GM21786 (cell line): ENCODE measurements at regions not wholly inside any gene's neighbourhood (a gene's known extent, or its start where the extent isn't known, plus 50 kb on each side); places are given as distances from the start of the nearest gene placed in this dataset.

Experiments
- ATAC-seq: cut with Tn5 transposase; IDR thresholded peaks from one replicate; pipeline ENCODE4 v1.9.1; 2021; ENCODE audit not compliant: unreplicated experiment

- no peak for ATAC-seq
These were observed 86.9 kb upstream of the CTNNA1 start for GRCh38 chr5:138666226-138666742.

- ATAC-seq: no peak
These were observed 88.0 kb upstream of the CTNNA1 start for GRCh38 chr5:138665261-138665660.

DNA sequence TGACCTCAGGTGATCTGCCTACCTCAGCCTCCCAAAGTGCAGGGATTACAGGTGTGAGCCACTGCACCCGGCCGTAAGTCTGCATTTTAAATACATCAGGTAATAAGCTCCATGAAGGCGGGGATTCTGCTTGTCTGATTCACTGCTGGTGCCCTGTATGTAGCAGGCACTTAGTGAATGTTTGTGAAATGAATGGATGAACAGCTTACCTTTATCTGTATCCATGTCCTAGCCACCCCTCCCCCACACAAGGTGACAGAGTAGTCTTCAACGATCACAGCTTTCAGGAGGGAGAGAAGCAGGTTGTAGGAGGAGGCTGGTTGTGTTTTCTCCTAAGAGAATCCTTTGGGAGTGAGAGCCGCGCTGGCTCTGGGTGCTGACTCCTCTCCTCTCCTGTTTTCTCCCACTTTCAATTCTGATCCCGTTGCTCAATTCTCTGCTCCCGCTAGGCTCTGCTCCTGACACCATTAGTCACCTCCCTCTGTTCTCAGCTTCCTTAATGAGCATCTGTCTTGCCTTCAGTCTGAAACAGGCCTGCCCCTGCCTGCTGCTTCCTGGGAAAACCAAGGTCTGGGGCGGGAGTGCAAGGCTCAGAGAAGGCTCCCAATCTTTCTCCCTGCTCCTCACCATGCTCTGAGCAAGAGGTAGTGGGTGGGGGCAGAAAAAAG is 88.8 kb upstream of the CTNNA1 start:
- no peak for ATAC-seq

- ATAC-seq: no peak
These were observed 88.4 kb upstream of the HSPA9 start for GRCh38 chr5:138663561-138663960.

GRCh38 chr5:138663009-138663408 is 87.8 kb upstream of the HSPA9 start:
- no peak for ATAC-seq

- no peak for ATAC-seq
These were observed 87.4 kb upstream of the HSPA9 start for GRCh38 chr5:138662599-138662998.

DNA sequence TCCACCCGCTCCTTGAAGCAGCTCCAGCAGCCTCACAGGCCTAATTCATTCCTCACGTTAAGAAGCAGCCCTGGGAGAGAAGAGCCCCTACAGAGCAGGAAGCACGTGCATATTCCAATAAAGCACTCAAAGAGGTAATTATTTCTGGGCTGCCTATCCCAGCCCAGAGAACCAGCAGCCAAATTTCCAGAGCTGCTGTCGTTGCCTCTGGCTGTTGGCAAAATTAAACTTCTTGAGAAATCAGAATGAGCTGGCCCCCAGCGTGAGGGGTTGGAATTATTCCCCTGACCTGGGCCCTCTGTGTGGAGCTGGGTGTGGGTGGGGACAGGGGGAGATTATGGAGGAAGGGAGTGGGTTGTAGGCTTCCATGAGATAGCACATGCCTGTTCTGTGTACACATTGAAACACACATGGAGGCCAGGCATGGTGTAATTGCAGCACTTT is 86.8 kb upstream of the HSPA9 start:
- ATAC-seq: no peak

DNA sequence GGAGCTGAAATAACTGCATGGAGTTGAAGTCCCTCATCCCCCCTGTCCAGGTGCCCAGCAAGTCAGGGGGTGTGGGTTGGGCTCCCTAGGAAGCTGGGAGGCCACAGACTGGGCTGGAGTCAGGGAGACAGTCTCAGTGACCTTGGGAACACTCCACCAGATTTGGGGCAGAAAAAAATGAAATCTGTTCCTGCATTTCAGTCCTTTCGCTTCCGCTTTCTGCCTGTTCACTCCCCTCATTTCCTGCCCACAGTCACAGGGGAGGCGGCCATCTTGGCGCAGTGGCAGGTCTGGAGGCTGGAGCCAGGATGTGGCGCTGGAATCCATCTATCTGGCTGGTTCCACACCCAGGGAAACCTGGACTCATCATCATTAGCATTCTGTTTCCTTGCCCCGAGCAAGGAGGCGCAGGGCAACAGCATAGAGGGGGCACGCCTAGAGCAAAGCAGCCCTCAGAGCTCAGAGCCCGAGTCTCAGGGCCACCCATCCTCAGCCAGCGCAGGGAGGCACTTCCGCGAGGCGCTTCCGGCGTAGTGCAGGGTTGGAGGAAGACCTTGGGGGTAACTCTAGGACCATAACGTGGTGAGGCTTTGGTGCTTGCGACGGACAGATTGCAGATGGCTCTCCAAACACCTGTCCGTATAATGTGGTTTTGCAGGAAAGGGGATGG is 86.2 kb upstream of the HSPA9 start:
- ATAC-seq: no peak

DNA sequence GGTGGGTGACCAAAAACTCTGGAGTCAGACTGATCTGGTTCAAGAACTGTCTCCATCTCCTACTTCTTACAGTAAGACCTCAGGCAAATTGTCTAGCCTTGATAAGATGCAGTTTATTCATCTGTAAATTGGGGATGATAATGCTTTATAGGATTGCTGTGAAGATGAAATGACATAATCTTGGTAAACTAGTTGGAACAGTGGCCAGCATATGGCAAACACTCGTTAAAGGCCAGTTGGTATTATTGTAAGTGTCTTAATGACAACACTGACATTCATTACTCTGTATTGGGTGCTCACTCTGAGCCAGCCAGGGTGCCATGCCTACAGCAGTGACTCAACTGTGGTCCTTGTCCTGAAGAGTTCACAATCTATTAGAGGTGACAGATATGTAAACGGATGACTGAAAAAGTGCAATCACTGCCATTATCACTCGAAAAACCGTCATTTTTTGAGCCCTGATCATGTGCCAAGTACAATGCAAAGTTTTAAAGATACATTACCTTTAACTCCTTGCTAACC is 84.9 kb upstream of the HSPA9 start:
- no peak for ATAC-seq

DNA sequence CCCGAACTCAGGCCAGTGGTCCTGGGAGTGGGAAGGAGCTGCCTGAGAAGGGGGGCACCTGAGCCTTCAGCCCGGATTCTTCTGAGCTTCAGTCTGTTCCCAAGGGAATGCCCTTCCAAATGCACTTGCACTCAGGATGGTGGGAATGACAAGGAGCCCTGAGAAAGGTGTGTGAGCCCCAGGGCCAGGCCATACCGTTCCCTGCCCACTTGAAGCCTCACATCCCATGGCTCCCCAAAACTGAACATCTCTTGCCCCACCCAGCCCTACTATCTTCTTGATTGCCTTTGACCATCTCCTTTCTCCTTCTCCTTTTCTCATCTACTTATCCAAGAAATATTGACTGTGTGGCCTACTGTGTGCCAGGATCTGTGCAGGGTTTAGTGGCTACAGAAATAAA is 84.4 kb upstream of the HSPA9 start:
- no peak for ATAC-seq

DNA sequence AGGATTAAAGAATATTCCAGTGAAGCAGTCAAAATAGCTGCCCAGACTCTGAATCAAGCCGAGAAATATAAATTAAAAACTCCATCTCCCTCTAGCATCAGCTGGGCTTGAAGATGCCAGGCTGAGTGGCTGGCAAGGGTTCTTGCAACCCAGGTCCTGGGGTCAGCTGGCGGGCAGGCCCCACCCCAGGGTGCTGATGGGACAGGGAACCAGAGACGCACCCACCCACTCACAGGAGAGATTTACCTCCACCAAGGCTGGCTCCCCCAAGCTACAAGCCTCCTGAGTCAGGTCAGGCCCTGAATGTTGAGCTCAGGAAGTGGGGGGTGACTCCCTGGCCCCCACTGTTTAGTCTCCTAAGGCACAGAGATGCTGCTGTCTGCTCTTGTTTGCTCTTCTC is 83.9 kb upstream of the HSPA9 start:
- no peak for ATAC-seq

DNA sequence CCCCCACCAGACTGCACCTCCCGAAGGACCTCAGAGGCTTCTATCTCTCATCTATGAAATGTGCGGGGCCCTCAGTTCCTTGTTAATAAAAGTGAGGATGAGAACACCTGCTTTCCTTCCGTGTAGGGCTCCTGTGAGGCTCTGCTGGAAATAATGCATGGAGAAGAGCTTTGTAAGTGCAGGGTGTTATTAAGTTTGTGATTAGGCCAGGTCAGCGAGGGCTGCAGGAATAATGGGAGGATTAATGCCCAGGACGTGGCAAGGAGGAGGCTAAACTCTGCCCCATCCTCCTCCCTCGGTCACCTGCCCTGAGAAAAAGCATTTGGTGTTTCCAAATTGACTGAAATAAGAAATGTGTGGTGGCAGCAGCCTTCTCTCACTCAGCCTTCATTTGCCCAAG is 83.5 kb upstream of the HSPA9 start:
- no peak for ATAC-seq

DNA sequence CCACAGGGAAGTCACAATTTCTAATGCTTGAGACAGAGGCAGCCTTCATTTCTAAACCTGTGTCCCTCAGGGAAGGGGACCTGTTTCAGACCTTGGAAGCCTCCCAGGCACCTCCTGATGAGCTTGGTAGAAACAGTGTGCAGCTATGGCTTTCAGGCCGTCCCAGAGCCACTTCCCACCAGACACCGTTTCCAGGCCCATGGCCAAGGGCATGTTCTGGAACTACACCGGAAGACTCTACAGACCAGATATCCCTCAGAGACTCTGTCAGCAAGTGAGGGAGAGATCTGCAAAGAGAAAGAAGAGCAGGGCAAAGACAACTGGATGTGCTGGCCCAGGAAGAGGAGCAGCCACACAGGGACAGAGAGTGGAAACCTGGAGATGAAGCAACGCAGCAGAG is 82.2 kb upstream of the HSPA9 start:
- no peak for ATAC-seq

DNA sequence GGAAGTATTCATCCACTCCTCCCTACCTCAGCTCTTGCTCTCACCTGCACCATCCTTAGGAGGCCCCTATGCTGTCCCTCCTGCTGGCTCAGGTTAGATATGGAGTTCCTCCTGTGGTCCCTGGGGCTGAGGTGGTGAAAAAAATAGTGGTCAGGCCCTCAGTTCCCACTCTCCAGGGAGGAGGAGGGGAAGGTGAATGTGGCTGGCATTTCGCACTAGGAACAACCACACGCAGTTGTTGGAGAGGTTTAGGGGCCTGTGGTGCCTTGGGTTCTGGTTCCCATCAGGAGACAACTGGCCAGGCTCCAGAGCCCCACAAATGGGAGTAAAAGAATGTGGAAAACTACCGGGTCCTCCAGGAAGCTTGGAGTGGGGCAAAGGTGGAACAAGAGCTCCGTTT is 81.7 kb upstream of the HSPA9 start:
- ATAC-seq: no peak

DNA sequence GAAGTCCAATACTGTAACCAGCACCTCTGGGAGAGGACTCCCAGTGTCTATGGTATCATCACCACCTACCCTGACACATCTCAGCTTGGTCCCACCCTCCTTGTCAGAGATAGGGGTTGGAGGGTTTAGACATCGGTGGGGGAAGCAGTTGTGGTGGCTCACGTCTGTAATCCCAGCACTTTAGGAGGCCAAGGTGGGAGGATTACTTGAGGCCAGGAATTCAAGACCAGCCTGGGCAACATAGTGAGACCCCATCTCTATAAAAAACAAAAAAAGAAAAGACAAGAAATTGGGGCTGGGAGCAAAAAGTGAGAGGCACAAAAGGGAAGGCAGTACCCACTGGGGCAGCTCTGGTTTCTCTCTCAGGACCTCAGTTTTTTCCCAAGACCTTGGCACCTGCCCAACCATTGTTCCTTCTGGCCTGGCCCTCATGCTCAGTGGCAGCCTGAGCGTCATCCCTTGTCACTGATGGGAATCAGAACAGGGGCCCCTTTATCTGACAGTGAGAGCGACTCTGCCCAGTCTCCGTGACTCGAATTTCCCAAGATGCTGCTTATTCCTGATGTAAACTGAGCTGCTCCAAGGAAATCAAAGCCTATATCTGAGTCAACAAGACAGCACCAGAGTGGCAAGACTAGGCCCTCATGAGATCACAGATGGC is 80.5 kb upstream of the HSPA9 start:
- ATAC-seq: no peak

DNA sequence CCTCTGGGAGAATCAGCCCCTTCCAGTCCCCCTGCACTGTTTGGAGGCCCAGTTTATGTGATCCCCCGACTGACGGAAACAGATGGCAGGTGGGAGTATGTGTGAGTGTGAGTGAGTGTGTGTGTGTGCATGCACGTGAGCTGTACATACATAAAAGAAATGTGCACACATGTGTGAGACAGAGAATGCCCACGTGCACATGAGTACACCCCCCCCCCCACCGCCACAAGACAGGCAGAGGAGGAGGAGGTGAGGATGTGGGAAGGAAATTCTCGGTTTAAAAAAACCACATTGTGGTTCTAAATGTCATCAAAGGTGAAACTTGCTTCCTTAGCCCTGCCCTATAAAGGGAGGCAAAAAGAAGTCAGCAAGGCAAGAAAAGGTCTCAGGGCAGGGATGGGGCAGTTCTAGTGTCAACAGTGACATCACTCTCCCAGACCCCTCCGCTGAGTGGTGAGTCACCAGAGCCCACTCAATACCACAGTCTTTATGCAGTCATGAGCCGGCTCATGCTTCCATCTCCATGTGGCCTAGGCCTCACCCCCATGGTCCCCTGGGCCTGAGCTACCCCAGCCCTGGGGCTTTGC is 79.2 kb upstream of the HSPA9 start:
- ATAC-seq: peak; percentile 67

DNA sequence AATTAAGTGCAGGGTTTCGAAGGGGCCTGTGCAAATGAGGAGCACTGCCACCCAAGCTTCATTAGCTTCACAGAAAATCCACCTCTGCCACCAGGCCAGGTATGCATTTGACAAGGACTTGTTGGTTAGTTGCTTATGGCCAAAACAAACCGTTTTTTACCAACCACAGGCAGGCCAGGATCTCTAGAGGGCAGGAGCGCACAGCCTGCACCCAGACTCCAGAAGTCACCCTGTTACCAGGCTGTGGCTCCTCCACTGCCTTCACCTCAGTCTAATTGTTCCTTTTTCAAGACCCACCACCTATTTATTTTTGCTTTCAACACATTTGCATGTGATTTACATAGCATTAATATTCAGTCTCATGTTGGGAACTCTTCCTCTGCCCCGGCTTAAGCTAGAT is 78.3 kb upstream of the HSPA9 start:
- no peak for ATAC-seq

DNA sequence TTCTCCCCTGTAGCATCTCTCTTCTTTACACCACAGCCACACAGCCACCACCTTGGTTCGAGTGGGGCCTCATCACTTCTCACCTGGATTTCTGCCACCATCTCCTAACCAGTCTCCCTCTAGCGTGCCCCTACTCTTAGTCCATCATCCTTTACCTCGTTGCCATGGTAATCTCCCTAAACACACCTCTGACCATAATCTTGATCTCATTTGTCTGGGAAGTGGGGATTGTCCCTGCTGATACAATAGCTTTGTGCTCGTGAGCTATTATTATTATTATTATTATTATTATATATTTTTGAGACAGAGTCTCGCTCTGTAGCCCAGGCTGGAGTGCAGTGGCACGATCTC is 76.5 kb upstream of the HSPA9 start:
- ATAC-seq: no peak

DNA sequence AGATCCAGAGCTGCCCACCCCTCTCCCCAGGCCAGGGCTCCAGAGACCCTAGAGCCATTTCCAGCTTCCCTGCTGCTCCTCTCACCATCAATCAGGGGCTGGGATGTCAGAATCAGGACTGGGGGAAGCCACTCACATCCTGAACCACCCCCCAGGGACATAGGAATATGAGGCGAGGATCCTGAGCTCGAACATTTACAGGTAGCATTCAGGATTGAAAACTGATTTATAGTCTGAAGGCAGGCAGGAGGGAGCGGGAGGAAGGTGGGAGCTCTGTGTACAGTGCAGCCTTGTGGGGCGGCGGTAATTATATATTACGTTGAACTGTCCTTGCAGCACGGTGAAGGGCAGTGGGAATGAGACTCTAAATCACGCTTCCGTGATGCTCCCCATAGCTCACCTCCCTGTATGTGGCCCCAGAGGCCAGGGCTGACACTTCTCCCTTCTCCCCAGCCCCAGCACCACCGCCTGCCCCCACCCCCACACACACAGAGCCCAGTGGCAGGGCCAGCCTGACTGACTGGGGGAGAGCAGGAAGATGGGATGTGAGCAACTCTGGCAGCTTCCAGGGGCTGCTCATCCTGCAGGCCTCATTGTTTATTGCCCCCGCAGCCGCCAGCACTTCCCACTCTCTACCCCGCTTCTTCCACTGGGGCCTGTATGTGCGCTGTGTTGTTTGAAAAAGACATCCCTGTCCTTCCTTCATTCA is 76.0 kb upstream of the HSPA9 start:
- ATAC-seq: no peak

DNA sequence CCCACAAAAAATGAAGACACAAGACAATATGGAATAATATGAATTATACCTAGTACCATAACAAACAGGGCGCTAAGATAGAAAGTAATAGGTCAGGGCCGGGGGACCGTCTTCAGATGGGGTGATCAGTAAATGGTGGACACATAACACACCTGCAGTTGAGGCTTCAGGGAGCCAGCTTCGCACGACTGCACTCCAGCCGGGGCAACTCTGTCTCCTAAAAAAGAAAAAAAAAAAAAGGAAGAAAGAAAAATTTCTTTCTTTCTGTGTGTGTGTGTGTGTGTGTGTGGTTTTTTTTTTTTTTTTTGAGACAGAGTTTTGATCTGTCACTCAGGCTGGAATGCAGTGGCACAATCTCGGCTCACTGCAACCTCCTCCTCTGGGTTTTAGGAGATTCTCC is 75.0 kb upstream of the HSPA9 start:
- no peak for ATAC-seq

DNA sequence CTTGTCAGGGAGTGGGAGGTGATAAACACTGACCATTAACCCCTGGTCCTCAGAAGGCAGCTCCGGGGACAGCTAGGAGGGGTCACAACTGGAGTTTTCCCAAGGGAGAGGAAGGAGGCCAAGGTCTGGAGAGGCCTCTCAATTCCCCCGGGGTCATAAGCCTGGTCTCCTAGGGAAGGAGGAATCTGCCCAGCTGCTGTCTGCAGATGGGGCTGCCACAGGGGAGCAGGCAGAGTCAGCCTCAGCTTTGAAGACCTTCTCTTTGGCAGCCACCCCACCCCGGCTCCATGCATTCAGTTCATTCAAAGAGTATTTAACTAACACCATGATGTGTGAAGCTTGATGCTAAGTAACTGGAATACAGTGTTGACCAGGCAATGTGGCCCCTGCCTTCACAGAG is 74.6 kb upstream of the HSPA9 start:
- ATAC-seq: no peak
